ENCODE measurements at regions not wholly inside any gene's neighbourhood (a gene's known extent, or its start where the extent isn't known, plus 50 kb on each side); places are given as distances from the start of the nearest gene placed in this dataset.

GRCh38 chr3:159178209-159178897 is 376.5 kb downstream of the MFSD1 start:
- DNase-seq (ENCODE audit: low read depth) (no peak), FAIRE-seq (peak; percentile 40)
- H3K36me3 ChIP-seq (ENCODE audit: control insufficient read depth, insufficient read depth, low read length), result no peaks in the 10 kb centered on the region

GRCh38 chr3:159182961-159183360 is 381.1 kb downstream of the MFSD1 start:
- Histone ChIP-seq H3K27me3 (ENCODE audit: control insufficient read depth, insufficient read depth, low read length) (no peaks in the 10 kb centered on the region), H3K4me3 (ENCODE audit: low read depth, low read length) (no peak overlapping the region), H3K36me3 (ENCODE audit: control insufficient read depth, insufficient read depth, low read length) (no peaks in the 10 kb centered on the region)
- no peak for FAIRE-seq
- TF ChIP-seq CTCF (IDR thresholded peaks at IDR 0.05; ENCODE audit: insufficient read depth, low read length, severe bottlenecking), result no peak
- no peak for DNase-seq (ENCODE audit: low read depth)

More at GRCh38 chr3:159178209-159178897, 376.5 kb downstream of the MFSD1 start:
- no peak for TF ChIP-seq CTCF (IDR thresholded peaks at IDR 0.05; ENCODE audit: insufficient read depth, low read length, severe bottlenecking)
- no peaks in the 10 kb centered on the region for H3K27me3 ChIP-seq (ENCODE audit: control insufficient read depth, insufficient read depth, low read length)
- H3K4me3 ChIP-seq (ENCODE audit: low read depth, low read length), result no peak overlapping the region

- DNase-seq (ENCODE audit: low read depth), result no peak
- FAIRE-seq, result no peak
- Histone ChIP-seq H3K27me3 (ENCODE audit: control insufficient read depth, insufficient read depth, low read length) (no peaks in the 10 kb centered on the region), H3K36me3 (ENCODE audit: control insufficient read depth, insufficient read depth, low read length) (no peaks in the 10 kb centered on the region), H3K4me3 (ENCODE audit: low read depth, low read length) (no peak overlapping the region)
- TF ChIP-seq CTCF (IDR thresholded peaks at IDR 0.05; ENCODE audit: insufficient read depth, low read length, severe bottlenecking), result no peak
Measured at GRCh38 chr3:159185443-159186050, 383.7 kb downstream of the MFSD1 start.

- FAIRE-seq (no peak), DNase-seq (ENCODE audit: low read depth) (peak; percentile 24)
- Histone ChIP-seq H3K36me3 (ENCODE audit: control insufficient read depth, insufficient read depth, low read length) (no peaks in the 10 kb centered on the region), H3K27me3 (ENCODE audit: control insufficient read depth, insufficient read depth, low read length) (no peaks in the 10 kb centered on the region), H3K4me3 (ENCODE audit: low read depth, low read length) (no peak overlapping the region)
- TF ChIP-seq CTCF (IDR thresholded peaks at IDR 0.05; ENCODE audit: insufficient read depth, low read length, severe bottlenecking), result no peak
Measured at GRCh38 chr3:159186581-159186980, 384.7 kb downstream of the MFSD1 start.

GRCh38 chr3:159187232-159187631 is 385.4 kb downstream of the MFSD1 start:
- no peaks in the 10 kb centered on the region for H3K36me3 ChIP-seq (ENCODE audit: control insufficient read depth, insufficient read depth, low read length)
- DNase-seq (ENCODE audit: low read depth) (no peak), FAIRE-seq (no peak)
- no peaks in the 10 kb centered on the region for H3K27me3 ChIP-seq (ENCODE audit: control insufficient read depth, insufficient read depth, low read length)
- no peak overlapping the region for H3K4me3 ChIP-seq (ENCODE audit: low read depth, low read length)
- TF ChIP-seq CTCF (IDR thresholded peaks at IDR 0.05; ENCODE audit: insufficient read depth, low read length, severe bottlenecking), result no peak

Measured in bronchial epithelial cell (primary cell).